SK-N-SH (cell line): ENCODE measurements at regions not wholly inside any gene's neighbourhood (a gene's known extent, or its start where the extent isn't known, plus 50 kb on each side); places are given as distances from the start of the nearest gene placed in this dataset.

Experiments
- CTCF ChIA-PET: fragments of 300-600, 350-600 bp; formaldehyde crosslinking; extraction: SDS; loops from one replicate; lab custom pipeline; 2021; lab: Yijun Ruan, JAX
- POLR2A ChIA-PET: fragments of 350-600 bp; sonication (Branson Sonifier 250); formaldehyde crosslinking; extraction: SDS; loops from one replicate; lab custom pipeline; 2020; ENCODE audit warnings: antibody characterized with exemption, inconsistent platforms; lab: Yijun Ruan, JAX
- DNase-seq: peaks from one replicate; pipeline ENCODE4 v3.0.0; 2012
- H2AFZ ChIP-seq: fragments of 200-600 bp; sonication (generic); 2 replicates; pipeline ENCODE4 v1.8.1; 2016; ENCODE audit warnings: antibody characterized with exemption, mild to moderate bottlenecking, low read depth
- H3F3A ChIP-seq: fragments of 200-600 bp; sonication (generic); replicated peaks from 2 replicates; pipeline ENCODE3; 2016; ENCODE audit warnings: antibody characterized with exemption, mild to moderate bottlenecking; ENCODE audit not compliant: insufficient read depth
- H3K27ac ChIP-seq, 2 experiments: fragments of 200-500 bp in 1 of 2; fragments of 200-600 bp in 1 of 2; sonication (Bioruptor generic) in 1 of 2; sonication (generic), shearing (Covaris generic) in 1 of 2; 2 replicates each; pipeline versions ENCODE4 v1.5.1 to v1.6.1; 2014 to 2016; ENCODE audit warnings: low read depth in 2 of 2, inconsistent platforms in 1 of 2, low read length in 1 of 2, mild to moderate bottlenecking in 1 of 2, mixed read lengths in 1 of 2
- H3K27me3 ChIP-seq: fragments of 200-600 bp; sonication (generic), shearing (Covaris generic); 2 replicates; pipeline ENCODE4 v1.6.1; 2016; ENCODE audit warnings: mixed run types; ENCODE audit not compliant: insufficient read depth
- H3K36me3 ChIP-seq, 2 experiments: fragments of 200-500 bp in 1 of 2; fragments of 200-600 bp in 1 of 2; sonication (Bioruptor generic) in 1 of 2; sonication (generic) in 1 of 2; replicated peaks in 1 of 2; 2 replicates each; pipeline versions ENCODE3 to v1.5.1; 2014 to 2016; ENCODE audit warnings: low read length in 1 of 2, mild to moderate bottlenecking in 1 of 2; ENCODE audit not compliant: insufficient read depth in 2 of 2, control insufficient read depth in 1 of 2
- H3K4me1 ChIP-seq, 2 experiments: fragments of 200-500 bp in 1 of 2; fragments of 200-600 bp in 1 of 2; sonication (Bioruptor generic) in 1 of 2; sonication (generic), shearing (Covaris generic) in 1 of 2; 2 replicates each; pipeline versions ENCODE4 v1.5.1 to v1.6.1; 2014 to 2016; ENCODE audit warnings: low read depth in 1 of 2, low read length in 1 of 2, mixed run types in 1 of 2; ENCODE audit not compliant: insufficient read depth in 2 of 2, control insufficient read depth in 1 of 2
- H3K4me2 ChIP-seq: fragments of 200-600 bp; sonication (generic), shearing (Covaris generic); 2 replicates; pipeline ENCODE4 v1.6.1; 2017; ENCODE audit warnings: mixed run types
- H3K4me3 ChIP-seq, 2 experiments: fragments of 200-500 bp in 1 of 2; fragments of 200-600 bp in 1 of 2; sonication (Bioruptor generic) in 1 of 2; sonication (generic), shearing (Covaris generic) in 1 of 2; 2 replicates each; pipeline versions ENCODE4 v1.5.1 to v1.8.1; 2014 to 2016; ENCODE audit warnings: low read depth in 2 of 2, inconsistent platforms in 1 of 2, low read length in 1 of 2, mild to moderate bottlenecking in 1 of 2, mixed read lengths in 1 of 2, moderate library complexity in 1 of 2
- H3K79me2 ChIP-seq: fragments of 200-600 bp; sonication (generic); 2 replicates; pipeline ENCODE4 v1.8.1; 2017; ENCODE audit warnings: mild to moderate bottlenecking; ENCODE audit not compliant: insufficient read depth
- H3K9ac ChIP-seq: fragments of 200-600 bp; sonication (generic); 2 replicates; pipeline ENCODE4 v1.6.1; 2017; ENCODE audit warnings: mixed run types
- H3K9me2 ChIP-seq: fragments of 200-600 bp; sonication (generic); 2 replicates; pipeline ENCODE4 v1.6.1; 2017; ENCODE audit warnings: mixed run types
- H3K9me3 ChIP-seq: fragments of 200-600 bp; sonication (generic); 2 replicates; pipeline ENCODE4 v1.6.1; 2017; ENCODE audit warnings: mixed run types, mild to moderate bottlenecking, moderate library complexity
- H4K20me1 ChIP-seq: fragments of 200-600 bp; sonication (generic); 2 replicates; pipeline ENCODE4 v1.6.1; 2017; ENCODE audit warnings: mild to moderate bottlenecking, mixed run types; ENCODE audit not compliant: insufficient read depth
- CTCF ChIP-seq: fragments of 200-600 bp; sonication (generic); IDR thresholded peaks from 2 replicates; pipeline ENCODE4 v1.6.1; 2017; ENCODE audit warnings: antibody characterized with exemption, mild to moderate bottlenecking, moderate library complexity
- EP300 ChIP-seq, 2 experiments: IDR thresholded peaks; 2 replicates each; pipeline versions ENCODE4 v1.4.0 to v1.6.1; 2012; ENCODE audit warnings: borderline replicate concordance in 1 of 2, low read depth in 1 of 2, low read length in 1 of 2
- FOSL2 ChIP-seq: IDR thresholded peaks from 2 replicates; pipeline ENCODE4 v1.4.0; 2012; ENCODE audit warnings: low read depth, mild to moderate bottlenecking, moderate library complexity, borderline replicate concordance
- FOXM1 ChIP-seq: IDR thresholded peaks from 2 replicates; pipeline ENCODE4 v1.4.0; 2012; ENCODE audit warnings: low read depth, mild to moderate bottlenecking
- GATA2 ChIP-seq: sonication (generic); formaldehyde crosslinking; IDR thresholded peaks from 2 replicates; pipeline ENCODE4 v1.5.0; 2020; ENCODE audit warnings: mild to moderate bottlenecking, missing genetic modification reagents
- NFIC ChIP-seq: IDR thresholded peaks from 2 replicates; pipeline ENCODE4 v1.4.0; 2012; ENCODE audit warnings: borderline replicate concordance
- NRF1 ChIP-seq: IDR thresholded peaks from 2 replicates; pipeline ENCODE4 v1.6.1; 2012; ENCODE audit warnings: low read depth, mild to moderate bottlenecking, low read length
- POLR2AphosphoS5 ChIP-seq: IDR thresholded peaks from 2 replicates; pipeline ENCODE4 v1.6.1; 2012; ENCODE audit warnings: low read depth, low read length
- REST ChIP-seq: IDR thresholded peaks from 2 replicates; pipeline ENCODE4 v1.6.1; 2012; ENCODE audit warnings: mild to moderate bottlenecking, low read depth, low read length, moderate library complexity
- SMC3 ChIP-seq: IDR thresholded peaks from 2 replicates; pipeline ENCODE4 v1.6.1; 2012; ENCODE audit warnings: low read depth, low read length, improper control_type of control experiment
- YY1 ChIP-seq: IDR thresholded peaks from 2 replicates; pipeline ENCODE4 v1.4.0; 2012; ENCODE audit warnings: low read depth, mild to moderate bottlenecking
- ZBTB33 ChIP-seq: IDR thresholded peaks from 2 replicates; pipeline ENCODE4 v1.4.0; 2012; ENCODE audit warnings: low read depth, borderline replicate concordance
- WGBS: methylation state at CpG from one replicate; pipeline ENCODE4 v1.1.6; 2017; ENCODE audit warnings: low lambda C conversion rate; 5-methylcytosine and 5-hydroxymethylcytosine counted together
- TF ChIP-seq, protein P1 (sequence below): fragments of 150-350 bp; IDR thresholded peaks from 2 replicates; pipeline ENCODE4 v1.6.1; 2017; ENCODE audit warnings: antibody characterized with exemption, low read length, low read depth, borderline replicate concordance

GRCh38 chr3:82423268-82424030 is 662.0 kb upstream of the GBE1 start:
- POLR2A ChIA-PET, result no interaction called here

More at GRCh38 chr3:82423268-82424030, 662.0 kb upstream of the GBE1 start:
- H3K9me2 ChIP-seq, result no peaks in the 10 kb centered on the region
- no peak overlapping the region for H3K4me2 ChIP-seq
- H3K36me3 ChIP-seq, result no peaks in the 10 kb centered on the region
- H3K9me3 ChIP-seq, result no peaks in the 10 kb centered on the region
- no peak overlapping the region for H3K27ac ChIP-seq
- no peak overlapping the region for H3K9ac ChIP-seq
- no peak overlapping the region for H3K4me3 ChIP-seq
- H3K79me2 ChIP-seq, result no peaks in the 10 kb centered on the region
- CTCF ChIA-PET, result no interaction called here
- DNase-seq, result no peak
- H3K27me3 ChIP-seq, result no peaks in the 10 kb centered on the region
- no peak overlapping the region for H2AFZ ChIP-seq
- 9% methylated on average over 2 of the region's 2 CpGs for WGBS
- H4K20me1 ChIP-seq, result no peaks in the 10 kb centered on the region
- TF ChIP-seq FOSL2 (no peak), ZBTB33 (no peak), NFIC (no peak), EP300 (IDR thresholded peaks at IDR 0.05; ENCODE audit: borderline replicate concordance in 1 of 2, low read depth in 1 of 2, low read length in 1 of 2) (no peak), REST (no peak), FOXM1 (no peak), SMC3 (no peak), GATA2 (no peak), POLR2AphosphoS5 (no peak), NRF1 (no peak), CTCF (no peak), YY1 (no peak)
- TF ChIP-seq, protein P1, sequence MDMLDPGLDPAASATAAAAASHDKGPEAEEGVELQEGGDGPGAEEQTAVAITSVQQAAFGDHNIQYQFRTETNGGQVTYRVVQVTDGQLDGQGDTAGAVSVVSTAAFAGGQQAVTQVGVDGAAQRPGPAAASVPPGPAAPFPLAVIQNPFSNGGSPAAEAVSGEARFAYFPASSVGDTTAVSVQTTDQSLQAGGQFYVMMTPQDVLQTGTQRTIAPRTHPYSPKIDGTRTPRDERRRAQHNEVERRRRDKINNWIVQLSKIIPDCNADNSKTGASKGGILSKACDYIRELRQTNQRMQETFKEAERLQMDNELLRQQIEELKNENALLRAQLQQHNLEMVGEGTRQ, result no peak
- H3F3A ChIP-seq, result no peaks in the 10 kb centered on the region
- H3K4me1 ChIP-seq, result no peaks in the 10 kb centered on the region
